ENCODE measurements at regions not wholly inside any gene's neighbourhood (a gene's known extent, or its start where the extent isn't known, plus 50 kb on each side); places are given as distances from the start of the nearest gene placed in this dataset.

GRCh38 chr4:126071346-126072333 is 756.9 kb downstream of the FAT4 start:
- Histone ChIP-seq H3K9ac (ENCODE audit: low read depth in 1 of 2, low read length in 2 of 2) (no peak overlapping the region), H3K4me3 (ENCODE audit: low read length in 2 of 2) (no peak overlapping the region), H3K27ac (ENCODE audit: low read depth in 2 of 2, low read length in 2 of 2) (no peak overlapping the region), H3K27me3 (ENCODE audit: control insufficient read depth in 2 of 2, insufficient read depth in 2 of 2, low read length in 2 of 2) (no peaks in the 10 kb centered on the region), H3K9me3 (ENCODE audit: control insufficient read depth in 2 of 2, low read length in 2 of 2) (no peaks in the 10 kb centered on the region), H3K4me1 (ENCODE audit: control insufficient read depth in 2 of 2, insufficient read depth in 2 of 2, low read length in 2 of 2) (no peaks in the 10 kb centered on the region), H3K36me3 (ENCODE audit: control insufficient read depth in 2 of 2, insufficient read depth in 2 of 2, low read length in 2 of 2) (no peaks in the 10 kb centered on the region)

- H3K27ac ChIP-seq (ENCODE audit: low read depth in 2 of 2, low read length in 2 of 2), result no peak overlapping the region
- no peak overlapping the region for H3K9ac ChIP-seq (ENCODE audit: low read depth in 1 of 2, low read length in 2 of 2)
- no peak overlapping the region for H3K4me3 ChIP-seq (ENCODE audit: low read length in 2 of 2)
- H3K9me3 ChIP-seq (ENCODE audit: control insufficient read depth in 2 of 2, low read length in 2 of 2), result no peaks in the 10 kb centered on the region
- H3K27me3 ChIP-seq (ENCODE audit: control insufficient read depth in 2 of 2, insufficient read depth in 2 of 2, low read length in 2 of 2), result no peaks in the 10 kb centered on the region
- no peaks in the 10 kb centered on the region for H3K36me3 ChIP-seq (ENCODE audit: control insufficient read depth in 2 of 2, insufficient read depth in 2 of 2, low read length in 2 of 2)
- no peaks in the 10 kb centered on the region for H3K4me1 ChIP-seq (ENCODE audit: control insufficient read depth in 2 of 2, insufficient read depth in 2 of 2, low read length in 2 of 2)
Measured at GRCh38 chr4:126081336-126081735, 766.6 kb downstream of the FAT4 start.

GRCh38 chr4:126086041-126086440 is 771.3 kb downstream of the FAT4 start:
- H3K9me3 ChIP-seq (ENCODE audit: control insufficient read depth in 2 of 2, low read length in 2 of 2), result no peaks in the 10 kb centered on the region
- no peak overlapping the region for H3K4me3 ChIP-seq (ENCODE audit: low read length in 2 of 2)
- H3K27me3 ChIP-seq (ENCODE audit: control insufficient read depth in 2 of 2, insufficient read depth in 2 of 2, low read length in 2 of 2), result no peaks in the 10 kb centered on the region
- no peaks in the 10 kb centered on the region for H3K36me3 ChIP-seq (ENCODE audit: control insufficient read depth in 2 of 2, insufficient read depth in 2 of 2, low read length in 2 of 2)
- H3K4me1 ChIP-seq (ENCODE audit: control insufficient read depth in 2 of 2, insufficient read depth in 2 of 2, low read length in 2 of 2), result no peaks in the 10 kb centered on the region
- H3K27ac ChIP-seq (ENCODE audit: low read depth in 2 of 2, low read length in 2 of 2), result no peak overlapping the region
- H3K9ac ChIP-seq (ENCODE audit: low read depth in 1 of 2, low read length in 2 of 2), result no peak overlapping the region

- H3K9ac ChIP-seq (ENCODE audit: low read depth in 1 of 2, low read length in 2 of 2), result no peak overlapping the region
- no peak overlapping the region for H3K27ac ChIP-seq (ENCODE audit: low read depth in 2 of 2, low read length in 2 of 2)
- H3K4me3 ChIP-seq (ENCODE audit: low read length in 2 of 2), result no peak overlapping the region
- no peaks in the 10 kb centered on the region for H3K27me3 ChIP-seq (ENCODE audit: control insufficient read depth in 2 of 2, insufficient read depth in 2 of 2, low read length in 2 of 2)
- H3K4me1 ChIP-seq (ENCODE audit: control insufficient read depth in 2 of 2, insufficient read depth in 2 of 2, low read length in 2 of 2), result no peaks in the 10 kb centered on the region
- H3K36me3 ChIP-seq (ENCODE audit: control insufficient read depth in 2 of 2, insufficient read depth in 2 of 2, low read length in 2 of 2), result no peaks in the 10 kb centered on the region
- H3K9me3 ChIP-seq (ENCODE audit: control insufficient read depth in 2 of 2, low read length in 2 of 2), result no peaks in the 10 kb centered on the region
Measured at GRCh38 chr4:126087101-126087500, 772.3 kb downstream of the FAT4 start.

- Histone ChIP-seq H3K27me3 (ENCODE audit: control insufficient read depth in 2 of 2, insufficient read depth in 2 of 2, low read length in 2 of 2) (no peaks in the 10 kb centered on the region), H3K4me1 (ENCODE audit: control insufficient read depth in 2 of 2, insufficient read depth in 2 of 2, low read length in 2 of 2) (no peaks in the 10 kb centered on the region), H3K9me3 (ENCODE audit: control insufficient read depth in 2 of 2, low read length in 2 of 2) (no peaks in the 10 kb centered on the region), H3K9ac (ENCODE audit: low read depth in 1 of 2, low read length in 2 of 2) (no peak overlapping the region), H3K27ac (ENCODE audit: low read depth in 2 of 2, low read length in 2 of 2) (no peak overlapping the region), H3K36me3 (ENCODE audit: control insufficient read depth in 2 of 2, insufficient read depth in 2 of 2, low read length in 2 of 2) (no peaks in the 10 kb centered on the region), H3K4me3 (ENCODE audit: low read length in 2 of 2) (no peak overlapping the region)
Measured at GRCh38 chr4:126097155-126097799, 782.5 kb downstream of the FAT4 start.

GRCh38 chr4:126106658-126107057 is 791.9 kb downstream of the FAT4 start:
- H3K27ac ChIP-seq (ENCODE audit: low read depth in 2 of 2, low read length in 2 of 2), result no peak overlapping the region
- H3K4me1 ChIP-seq (ENCODE audit: control insufficient read depth in 2 of 2, insufficient read depth in 2 of 2, low read length in 2 of 2), result no peaks in the 10 kb centered on the region
- no peak overlapping the region for H3K9ac ChIP-seq (ENCODE audit: low read depth in 1 of 2, low read length in 2 of 2)

GRCh38 chr4:126109836-126110235 is 795.1 kb downstream of the FAT4 start:
- no peaks in the 10 kb centered on the region for H3K9me3 ChIP-seq (ENCODE audit: control insufficient read depth in 2 of 2, low read length in 2 of 2)
- H3K4me3 ChIP-seq (ENCODE audit: low read length in 2 of 2), result no peak overlapping the region
- H3K27ac ChIP-seq (ENCODE audit: low read depth in 2 of 2, low read length in 2 of 2), result no peak overlapping the region
- H3K9ac ChIP-seq (ENCODE audit: low read depth in 1 of 2, low read length in 2 of 2), result no peak overlapping the region
- no peaks in the 10 kb centered on the region for H3K36me3 ChIP-seq (ENCODE audit: control insufficient read depth in 2 of 2, insufficient read depth in 2 of 2, low read length in 2 of 2)
- no peaks in the 10 kb centered on the region for H3K4me1 ChIP-seq (ENCODE audit: control insufficient read depth in 2 of 2, insufficient read depth in 2 of 2, low read length in 2 of 2)
- H3K27me3 ChIP-seq (ENCODE audit: control insufficient read depth in 2 of 2, insufficient read depth in 2 of 2, low read length in 2 of 2), result no peaks in the 10 kb centered on the region

More at GRCh38 chr4:126106658-126107057, 791.9 kb downstream of the FAT4 start:
- no peaks in the 10 kb centered on the region for H3K9me3 ChIP-seq (ENCODE audit: control insufficient read depth in 2 of 2, low read length in 2 of 2)
- no peak overlapping the region for H3K4me3 ChIP-seq (ENCODE audit: low read length in 2 of 2)
- no peaks in the 10 kb centered on the region for H3K27me3 ChIP-seq (ENCODE audit: control insufficient read depth in 2 of 2, insufficient read depth in 2 of 2, low read length in 2 of 2)
- no peaks in the 10 kb centered on the region for H3K36me3 ChIP-seq (ENCODE audit: control insufficient read depth in 2 of 2, insufficient read depth in 2 of 2, low read length in 2 of 2)

- H3K27ac ChIP-seq (ENCODE audit: low read depth in 2 of 2, low read length in 2 of 2), result no peak overlapping the region
- no peaks in the 10 kb centered on the region for H3K9me3 ChIP-seq (ENCODE audit: control insufficient read depth in 2 of 2, low read length in 2 of 2)
Measured at GRCh38 chr4:126113058-126113457, 798.3 kb downstream of the FAT4 start.

GRCh38 chr4:126123611-126124325 is 809.0 kb downstream of the FAT4 start:
- Histone ChIP-seq H3K27me3 (ENCODE audit: control insufficient read depth in 2 of 2, insufficient read depth in 2 of 2, low read length in 2 of 2) (no peaks in the 10 kb centered on the region), H3K9ac (ENCODE audit: low read depth in 1 of 2, low read length in 2 of 2) (no peak overlapping the region), H3K9me3 (ENCODE audit: control insufficient read depth in 2 of 2, low read length in 2 of 2) (peaks cover 0 to 3% of the 10 kb centered on the region in 2 donors), H3K36me3 (ENCODE audit: control insufficient read depth in 2 of 2, insufficient read depth in 2 of 2, low read length in 2 of 2) (no peaks in the 10 kb centered on the region), H3K4me1 (ENCODE audit: control insufficient read depth in 2 of 2, insufficient read depth in 2 of 2, low read length in 2 of 2) (no peaks in the 10 kb centered on the region), H3K4me3 (ENCODE audit: low read length in 2 of 2) (no peak overlapping the region), H3K27ac (ENCODE audit: low read depth in 2 of 2, low read length in 2 of 2) (no peak overlapping the region)

More at GRCh38 chr4:126113058-126113457, 798.3 kb downstream of the FAT4 start:
- H3K27me3 ChIP-seq (ENCODE audit: control insufficient read depth in 2 of 2, insufficient read depth in 2 of 2, low read length in 2 of 2), result no peaks in the 10 kb centered on the region
- no peaks in the 10 kb centered on the region for H3K36me3 ChIP-seq (ENCODE audit: control insufficient read depth in 2 of 2, insufficient read depth in 2 of 2, low read length in 2 of 2)
- H3K4me3 ChIP-seq (ENCODE audit: low read length in 2 of 2), result no peak overlapping the region
- H3K9ac ChIP-seq (ENCODE audit: low read depth in 1 of 2, low read length in 2 of 2), result no peak overlapping the region
- H3K4me1 ChIP-seq (ENCODE audit: control insufficient read depth in 2 of 2, insufficient read depth in 2 of 2, low read length in 2 of 2), result no peaks in the 10 kb centered on the region

GRCh38 chr4:126124818-126125217 is 810.1 kb downstream of the FAT4 start:
- H3K27me3 ChIP-seq (ENCODE audit: control insufficient read depth in 2 of 2, insufficient read depth in 2 of 2, low read length in 2 of 2), result no peaks in the 10 kb centered on the region
- no peaks in the 10 kb centered on the region for H3K4me1 ChIP-seq (ENCODE audit: control insufficient read depth in 2 of 2, insufficient read depth in 2 of 2, low read length in 2 of 2)
- H3K27ac ChIP-seq (ENCODE audit: low read depth in 2 of 2, low read length in 2 of 2), result no peak overlapping the region
- no peaks in the 10 kb centered on the region for H3K9me3 ChIP-seq (ENCODE audit: control insufficient read depth in 2 of 2, low read length in 2 of 2)
- no peak overlapping the region for H3K9ac ChIP-seq (ENCODE audit: low read depth in 1 of 2, low read length in 2 of 2)
- no peak overlapping the region for H3K4me3 ChIP-seq (ENCODE audit: low read length in 2 of 2)
- H3K36me3 ChIP-seq (ENCODE audit: control insufficient read depth in 2 of 2, insufficient read depth in 2 of 2, low read length in 2 of 2), result no peaks in the 10 kb centered on the region

Data from mucosa of rectum (tissue), 2 donors.